GM19463 (cell line): ENCODE measurements at regions not wholly inside any gene's neighbourhood (a gene's known extent, or its start where the extent isn't known, plus 50 kb on each side); places are given as distances from the start of the nearest gene placed in this dataset.
"Not testable (repeated sequence)": the region's sequence is repeated elsewhere in the genome, so short reads cannot be mapped to it uniquely, and the experiment has no call there.

Experiments used
- ATAC-seq: cut with Tn5 transposase; IDR thresholded peaks from one replicate; pipeline ENCODE4 v1.9.1; 2021; ENCODE audit warnings: mild to moderate bottlenecking, moderate library complexity; ENCODE audit not compliant: unreplicated experiment

DNA sequence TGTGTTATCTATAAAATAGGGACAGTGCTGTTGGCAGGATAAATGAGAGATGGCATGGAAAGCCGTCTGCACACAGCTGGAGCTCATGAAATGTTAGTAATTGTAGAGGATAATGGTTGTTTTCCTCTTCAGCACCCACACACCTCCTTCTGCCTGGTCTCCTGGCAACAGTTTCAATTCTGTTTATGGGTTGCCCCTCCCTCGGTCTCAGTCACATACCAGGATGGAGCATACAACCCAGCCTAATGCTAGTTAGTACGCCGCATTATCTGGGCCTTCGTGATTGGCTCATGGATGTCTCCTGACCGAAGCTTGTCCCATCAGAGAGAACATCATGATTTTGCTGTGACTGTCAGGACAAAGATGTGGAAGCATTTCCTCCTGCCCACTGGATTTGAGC, 126.2 kb upstream of the WSCD1 start:
- ATAC-seq = no peak

DNA sequence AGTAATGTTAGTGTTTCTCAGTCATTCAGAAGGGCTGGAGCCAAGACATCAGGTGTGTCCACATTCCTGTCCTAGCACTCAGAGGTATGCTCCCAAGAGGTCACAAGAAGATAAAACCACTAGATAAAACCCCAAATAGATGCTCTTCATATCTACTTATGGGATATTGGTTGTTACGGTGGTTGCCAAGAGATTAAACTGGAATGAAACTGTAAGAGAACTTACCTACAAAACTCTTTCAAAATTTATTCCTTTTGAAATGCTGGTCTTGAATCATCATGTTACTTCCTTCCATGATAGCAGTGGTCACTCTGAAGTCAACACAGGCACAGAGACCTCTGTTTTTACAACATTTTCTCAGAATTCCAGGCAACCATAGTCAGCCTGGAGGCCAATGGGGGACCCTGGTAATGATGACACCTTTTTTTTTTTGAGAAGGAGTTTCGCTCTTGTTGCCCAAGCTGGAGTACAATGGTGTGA, 122.4 kb upstream of the WSCD1 start:
- ATAC-seq = no peak

DNA sequence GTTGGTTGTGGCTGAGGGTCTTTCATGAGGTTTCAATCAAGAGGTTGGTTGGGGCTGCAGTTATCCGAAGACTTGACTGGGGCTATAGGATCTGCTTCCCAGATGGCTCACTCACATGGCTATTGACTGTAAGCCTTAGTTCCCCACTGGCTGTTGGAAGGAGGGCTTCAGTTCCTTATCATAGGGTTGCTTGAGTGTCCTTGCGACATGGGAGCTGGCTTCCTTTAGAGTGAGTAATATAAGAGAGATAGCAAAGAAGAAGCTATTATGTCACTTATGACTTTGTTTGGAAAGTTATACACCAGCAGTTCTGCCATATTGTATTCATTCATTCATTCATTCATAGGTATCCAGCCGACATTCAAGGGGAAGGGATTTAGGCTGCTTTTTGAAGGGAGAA, 121.4 kb upstream of the WSCD1 start:
- no peak for ATAC-seq

DNA sequence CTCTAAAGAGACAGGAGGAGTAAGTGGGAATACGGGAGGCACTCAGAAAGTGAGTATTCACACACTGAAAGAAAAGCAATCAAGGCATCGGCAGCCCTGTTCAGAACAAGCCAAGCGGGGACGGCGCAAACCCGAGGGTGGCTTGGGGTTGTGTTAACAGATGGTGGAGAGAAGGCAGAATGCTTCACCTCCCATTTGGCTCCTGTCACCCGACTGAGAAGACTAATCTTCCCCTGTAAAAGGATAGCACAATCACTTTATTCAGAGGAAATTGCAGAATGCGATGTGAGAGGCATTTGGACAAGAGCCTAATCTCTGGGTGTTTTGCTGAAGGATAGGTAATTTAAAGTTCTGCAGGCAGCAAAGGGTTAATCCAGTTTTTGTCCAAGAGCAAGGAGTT, 119.3 kb upstream of the WSCD1 start:
- ATAC-seq = no peak

DNA sequence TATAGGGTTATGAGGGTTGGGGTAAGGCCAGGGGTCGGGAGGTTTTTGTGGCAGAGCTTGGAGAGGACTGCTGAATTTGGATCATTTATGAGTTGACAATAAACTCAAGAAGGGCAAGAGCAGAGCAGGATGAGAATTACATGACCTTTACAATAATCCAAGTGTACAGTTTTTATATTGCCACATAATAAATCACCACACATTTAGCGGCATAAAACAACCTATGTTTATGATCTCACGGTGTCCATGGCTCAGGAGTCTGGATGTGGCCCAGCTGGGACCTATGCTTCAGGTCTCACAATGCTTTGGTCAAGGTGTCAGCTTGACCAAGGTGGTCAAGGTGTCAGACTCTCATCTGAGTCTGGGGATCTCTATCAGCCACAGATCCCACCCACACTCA, 118.3 kb upstream of the WSCD1 start:
- ATAC-seq = no peak

DNA sequence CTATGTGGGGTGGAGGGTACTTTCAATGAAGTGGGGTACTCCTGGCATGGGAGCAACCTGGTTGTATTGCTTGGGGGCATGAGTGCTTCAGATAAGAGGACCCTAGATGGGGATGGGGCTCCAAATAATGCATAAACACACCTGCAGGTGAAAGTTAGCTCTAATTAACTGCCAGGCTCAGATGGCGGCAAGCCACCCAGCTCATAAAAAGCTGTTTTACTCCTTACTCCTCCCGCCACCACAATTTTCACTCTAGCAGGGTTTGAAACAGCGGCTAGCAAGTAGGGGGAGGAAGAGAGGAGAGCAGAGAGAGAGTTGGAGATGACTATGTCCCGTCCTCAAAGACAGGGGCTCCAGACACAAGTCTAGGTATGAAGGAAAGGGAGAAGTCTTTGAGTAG, 117.7 kb upstream of the WSCD1 start:
- ATAC-seq = no peak

DNA sequence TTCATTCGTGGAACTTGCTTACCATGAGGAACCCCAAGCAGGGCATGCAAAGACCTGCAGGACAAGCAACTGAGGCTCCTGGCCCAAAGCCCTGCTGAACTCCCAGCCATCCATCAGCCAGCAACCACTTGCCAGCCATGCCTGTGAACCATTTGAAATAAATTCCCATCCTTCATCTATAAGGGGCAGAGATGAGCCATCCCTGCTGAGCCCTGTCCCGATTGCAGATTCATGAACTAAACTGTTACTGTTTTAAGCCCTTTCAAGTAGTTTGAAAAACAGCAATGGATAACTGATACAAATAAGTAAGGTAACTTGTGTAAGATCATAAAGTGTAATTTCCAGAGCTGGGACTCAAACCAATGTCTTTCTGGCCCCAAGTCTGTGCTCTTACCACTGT, 114.4 kb upstream of the WSCD1 start:
- no peak for ATAC-seq

DNA sequence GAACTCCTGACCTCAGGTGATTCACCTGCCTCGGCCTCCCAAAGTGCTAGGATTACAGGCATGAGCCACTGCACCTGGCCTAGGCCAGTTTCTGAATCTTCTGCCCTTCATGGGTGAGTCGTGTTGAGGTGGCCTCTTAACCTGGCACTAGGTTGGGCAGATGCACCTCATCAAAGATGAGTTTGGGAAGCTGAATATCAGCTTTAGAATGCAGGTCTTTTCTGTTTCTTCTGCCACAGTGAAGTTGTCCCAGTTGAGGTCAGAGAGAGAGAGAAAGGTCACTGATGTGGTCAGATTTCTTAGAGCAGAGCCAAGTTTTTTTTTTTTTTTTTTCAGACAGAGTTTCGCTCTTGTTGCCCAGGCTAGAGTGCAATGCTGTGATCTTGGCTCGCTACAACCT, 111.3 kb upstream of the WSCD1 start:
- no peak for ATAC-seq

DNA sequence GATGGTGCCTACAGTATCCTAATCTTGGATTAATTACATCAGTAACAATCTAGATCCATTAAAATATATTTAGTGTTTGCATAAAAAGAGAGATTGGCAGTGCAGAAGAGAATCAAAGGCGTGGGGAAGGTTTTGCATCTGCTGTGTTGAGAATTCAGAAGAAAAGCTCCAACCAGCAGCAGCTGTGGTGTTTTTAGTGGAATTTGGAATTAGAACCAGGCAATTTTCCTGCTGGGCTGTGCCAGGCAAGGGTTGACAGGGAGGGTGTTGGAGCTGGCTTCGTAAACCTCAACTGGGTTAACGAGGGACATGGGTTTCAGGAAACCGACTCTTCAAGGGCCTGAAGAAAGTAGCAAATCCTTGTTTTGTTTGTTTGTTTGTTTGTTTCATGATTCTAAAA, 107.8 kb upstream of the WSCD1 start:
- ATAC-seq = no peak

DNA sequence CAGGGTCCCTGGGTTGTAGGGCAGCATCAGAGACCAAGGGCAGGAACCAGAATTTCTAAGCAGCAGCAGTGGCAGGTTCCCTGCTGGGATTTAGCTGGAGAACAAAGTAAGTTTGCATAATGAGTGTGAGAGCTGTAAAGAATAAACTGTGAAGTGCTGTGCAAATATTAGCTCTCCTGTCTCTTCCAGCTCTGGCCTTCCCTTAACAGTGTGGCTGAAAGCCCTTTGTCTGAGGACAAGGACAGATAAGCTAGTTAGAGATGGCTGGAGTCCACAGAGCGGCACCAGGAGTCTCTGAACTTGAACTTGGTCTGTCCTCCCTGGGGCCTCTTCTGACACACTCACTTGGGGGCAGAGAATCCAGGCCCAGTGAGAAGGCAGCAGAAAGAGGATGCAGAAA, 98.2 kb upstream of the WSCD1 start:
- ATAC-seq = no peak

DNA sequence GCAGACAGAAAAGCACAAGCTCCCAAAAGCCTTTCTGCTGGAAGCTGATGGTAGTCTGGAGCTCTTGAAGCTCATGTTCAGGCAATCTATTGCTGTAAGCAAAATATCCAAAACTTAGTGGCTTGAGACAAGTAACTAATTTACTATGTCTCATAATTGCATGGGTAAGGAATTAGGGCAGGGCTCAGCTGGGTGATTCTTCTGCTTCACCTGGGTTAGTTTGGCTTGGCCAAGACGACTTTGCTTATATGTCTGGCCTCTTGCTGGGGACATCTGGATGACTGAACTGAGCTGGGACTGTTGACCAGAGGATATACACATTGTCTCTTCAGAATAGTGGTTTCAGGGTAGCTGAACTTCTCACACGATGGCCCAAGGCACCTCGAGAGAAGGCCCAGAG, 96.8 kb upstream of the WSCD1 start:
- ATAC-seq = no peak

DNA sequence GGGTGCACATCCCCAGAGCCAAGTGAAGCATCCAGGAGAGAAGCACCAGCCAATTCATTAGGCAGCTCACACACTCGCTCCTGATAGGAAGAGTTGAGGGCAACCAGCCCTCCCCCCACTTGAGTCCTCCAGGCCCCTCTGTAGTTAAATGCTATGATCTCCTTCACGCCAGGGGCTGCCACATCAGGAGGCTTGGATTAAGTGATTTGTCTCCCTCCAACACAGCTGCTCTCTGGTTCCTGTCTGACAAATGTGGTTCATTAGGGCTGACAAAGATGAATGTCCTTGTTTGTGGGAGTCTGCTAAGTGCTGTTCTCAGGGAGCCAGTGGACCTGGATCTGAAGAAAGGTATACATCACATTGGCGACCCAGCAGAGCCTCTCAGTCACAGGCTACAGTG, 94.5 kb upstream of the WSCD1 start:
- ATAC-seq = no peak

DNA sequence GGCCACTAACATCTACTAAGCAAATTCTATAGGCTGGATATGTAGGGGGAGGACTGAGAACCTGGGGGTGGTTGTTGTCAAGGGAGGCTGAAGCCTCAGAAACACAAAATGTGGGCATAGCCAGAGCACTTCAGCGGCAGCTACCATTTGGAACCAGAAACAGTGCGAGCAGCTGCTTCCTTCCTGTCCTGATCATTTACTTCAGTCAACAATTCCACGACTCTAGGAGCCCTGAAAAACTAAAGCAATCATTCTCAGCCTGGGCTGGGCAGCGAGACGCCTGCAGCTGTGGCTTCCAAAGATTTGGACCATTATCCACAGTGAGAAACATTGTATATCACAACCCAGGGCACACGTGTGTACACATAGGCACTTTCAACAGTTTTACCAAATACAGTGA, 93.9 kb upstream of the WSCD1 start:
- ATAC-seq = no peak

DNA sequence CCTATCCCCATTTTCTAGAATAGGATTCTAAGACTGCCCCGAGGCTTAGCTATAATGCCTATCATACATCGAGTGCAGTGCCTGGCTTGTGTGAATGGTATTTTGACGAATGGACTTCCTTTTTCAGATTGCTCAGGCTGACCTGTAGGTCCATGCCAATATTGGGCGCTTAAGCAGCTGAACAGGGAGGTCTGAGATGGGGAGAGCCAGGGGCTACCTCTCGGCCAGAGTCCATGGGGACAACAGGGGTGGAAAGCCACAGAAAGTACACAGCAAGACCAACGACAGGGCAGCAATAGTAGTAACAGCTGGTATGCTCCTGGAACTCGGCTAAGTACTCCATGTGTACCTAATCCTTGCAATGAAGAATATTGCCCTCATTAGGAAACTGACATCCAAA, 91.7 kb upstream of the WSCD1 start:
- ATAC-seq = no peak

DNA sequence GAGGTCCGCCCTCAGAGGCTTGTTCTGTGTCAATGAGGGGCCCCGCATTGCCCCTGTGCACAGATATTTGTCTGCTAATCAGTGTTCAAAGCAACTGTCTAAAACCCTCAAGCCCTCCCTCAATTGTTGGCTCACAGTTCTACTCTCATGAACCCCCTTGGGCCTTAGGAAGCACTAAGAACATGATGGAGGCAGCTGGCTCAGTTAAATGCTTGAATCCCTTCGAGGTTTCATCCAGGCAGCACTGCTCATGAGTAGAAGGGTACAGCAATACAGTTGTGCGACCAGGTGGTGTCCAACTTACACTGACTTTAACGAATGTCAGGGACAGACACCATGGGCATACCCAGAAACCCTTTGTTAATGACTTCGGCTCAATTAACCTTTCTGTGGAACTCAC, 89.2 kb upstream of the WSCD1 start:
- ATAC-seq = no peak

DNA sequence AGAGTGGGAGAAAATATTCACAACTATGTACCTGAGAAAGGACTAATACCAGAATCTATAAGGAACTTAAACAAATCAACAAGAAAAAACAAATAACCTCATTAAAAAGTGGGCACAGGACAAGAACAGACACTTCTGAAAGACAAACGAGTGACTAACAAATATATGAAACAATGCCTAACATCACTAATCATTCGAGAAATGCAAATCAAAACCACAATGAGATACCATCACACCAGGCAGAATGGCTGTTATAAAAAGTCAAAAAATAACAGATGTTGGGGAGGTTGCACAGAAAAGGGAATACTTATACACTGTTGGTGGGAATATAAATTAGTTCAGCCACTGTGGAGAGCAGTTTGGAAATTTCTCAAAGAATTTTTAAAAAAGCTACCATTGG, 83.5 kb upstream of the WSCD1 start:
- no peak for ATAC-seq

DNA sequence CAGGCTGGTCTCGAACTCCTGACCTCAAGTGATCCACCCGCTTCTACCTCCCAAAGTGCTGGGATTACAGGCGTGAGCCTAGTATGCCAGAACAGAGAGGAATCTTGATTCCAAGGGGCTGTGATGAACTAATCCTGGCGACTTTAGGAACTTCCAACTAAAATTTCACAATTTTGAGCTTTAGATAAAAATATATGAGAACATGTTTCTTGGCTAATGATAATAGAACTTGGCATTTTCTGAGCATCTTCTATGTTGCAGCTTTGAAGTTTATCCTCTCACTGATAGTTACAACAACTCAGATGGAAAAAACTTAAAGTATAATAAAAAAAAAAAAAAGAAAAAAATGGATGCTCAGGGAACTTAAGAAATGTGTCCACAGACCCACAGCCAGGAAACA, 69.8 kb upstream of the WSCD1 start:
- ATAC-seq = no peak

DNA sequence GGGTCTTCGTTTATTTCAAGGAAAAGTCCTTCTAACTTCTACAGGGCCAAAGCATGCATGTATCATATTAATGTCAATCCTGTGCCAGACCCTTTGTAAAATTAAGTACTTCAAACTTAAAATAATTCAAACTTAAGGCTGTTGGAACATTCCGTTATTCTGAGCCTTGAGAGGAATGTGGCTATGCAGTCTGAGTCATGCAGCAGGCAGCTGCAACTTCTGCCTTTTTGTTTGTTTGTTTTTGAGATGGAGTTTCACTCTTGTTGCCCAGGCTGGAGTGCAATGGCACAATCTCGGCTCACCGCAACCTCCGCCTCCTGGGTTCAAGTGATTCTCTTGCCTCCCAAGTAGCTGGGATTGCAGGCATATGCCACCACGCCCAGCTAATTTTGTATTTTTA, 67.0 kb upstream of the WSCD1 start:
- not testable (repeated sequence) for ATAC-seq

DNA sequence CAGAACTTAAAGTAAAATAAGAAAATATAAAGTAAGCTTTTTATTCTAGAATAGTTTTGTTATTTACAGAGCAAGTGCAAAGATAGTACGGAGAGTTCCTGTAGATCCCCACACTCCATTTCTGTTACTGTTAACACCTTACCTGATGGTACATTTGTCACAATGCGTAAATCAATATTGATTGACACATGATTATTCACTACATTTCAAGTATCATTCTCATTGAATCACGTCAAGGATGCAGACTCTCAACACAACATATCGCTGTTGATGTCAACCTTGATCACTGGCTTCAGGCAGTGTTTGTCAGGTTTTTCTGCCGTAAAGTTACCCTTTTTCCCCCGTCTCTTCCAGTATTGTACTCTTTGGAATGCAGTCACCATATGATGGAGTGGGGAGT, 64.2 kb upstream of the WSCD1 start:
- no peak for ATAC-seq

DNA sequence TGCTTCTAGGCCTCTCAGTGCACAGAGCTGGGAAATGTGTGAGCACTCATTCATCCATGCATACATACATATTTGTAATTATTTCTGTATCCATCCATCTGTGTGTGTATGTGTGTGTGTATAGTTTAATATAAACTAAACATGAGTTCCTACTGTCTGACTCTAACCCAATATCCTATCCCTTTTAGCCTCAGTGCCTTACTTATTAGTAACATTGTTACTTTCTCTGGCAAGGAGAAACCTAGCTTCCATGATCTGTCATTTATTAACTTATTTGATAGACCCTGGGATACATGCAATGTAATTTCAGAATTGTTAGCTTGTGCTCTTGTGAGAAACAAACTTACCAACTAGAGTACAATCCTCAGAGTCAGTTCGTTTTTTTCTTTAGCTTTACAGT, 59.0 kb upstream of the WSCD1 start:
- ATAC-seq = no peak

DNA sequence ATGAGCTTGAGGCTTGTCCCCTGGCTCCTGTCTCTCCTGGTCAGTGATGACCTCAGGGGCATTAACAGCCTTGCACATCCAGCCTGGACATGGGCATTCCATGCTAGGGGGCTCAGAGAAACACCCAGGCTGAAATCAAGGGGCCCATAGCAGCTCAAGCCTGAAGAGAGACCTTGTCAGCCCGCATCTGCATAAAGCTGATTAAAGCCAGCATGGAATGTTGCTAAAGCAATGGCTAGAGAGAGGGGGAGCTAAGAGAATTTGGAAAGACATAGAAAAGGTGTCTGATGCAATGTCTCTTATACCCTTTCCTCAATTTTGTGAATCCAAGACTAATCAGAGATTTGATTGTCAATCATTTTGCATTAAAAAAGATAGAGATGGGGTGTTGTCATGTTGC, 51.4 kb upstream of the WSCD1 start:
- ATAC-seq = no peak

DNA sequence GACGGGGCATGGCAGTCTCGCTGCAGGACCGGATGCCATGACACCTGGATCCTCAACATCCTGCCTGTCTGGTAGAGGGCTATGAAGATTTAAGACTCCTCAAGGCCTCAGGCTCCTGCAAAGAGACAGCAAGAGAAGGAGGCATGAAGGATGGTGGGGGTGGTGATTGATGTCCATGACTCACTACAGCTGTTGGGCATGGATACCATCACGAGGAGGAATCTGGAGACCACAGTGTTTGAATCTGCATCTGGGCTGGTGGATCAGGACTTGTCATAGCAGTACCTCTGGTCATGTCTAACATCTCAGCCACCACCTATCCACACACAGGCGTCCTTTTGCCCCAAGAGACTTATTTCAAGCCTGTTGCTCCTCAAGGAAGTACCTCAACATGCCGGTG, 50.2 kb upstream of the WSCD1 start:
- ATAC-seq = no peak

DNA sequence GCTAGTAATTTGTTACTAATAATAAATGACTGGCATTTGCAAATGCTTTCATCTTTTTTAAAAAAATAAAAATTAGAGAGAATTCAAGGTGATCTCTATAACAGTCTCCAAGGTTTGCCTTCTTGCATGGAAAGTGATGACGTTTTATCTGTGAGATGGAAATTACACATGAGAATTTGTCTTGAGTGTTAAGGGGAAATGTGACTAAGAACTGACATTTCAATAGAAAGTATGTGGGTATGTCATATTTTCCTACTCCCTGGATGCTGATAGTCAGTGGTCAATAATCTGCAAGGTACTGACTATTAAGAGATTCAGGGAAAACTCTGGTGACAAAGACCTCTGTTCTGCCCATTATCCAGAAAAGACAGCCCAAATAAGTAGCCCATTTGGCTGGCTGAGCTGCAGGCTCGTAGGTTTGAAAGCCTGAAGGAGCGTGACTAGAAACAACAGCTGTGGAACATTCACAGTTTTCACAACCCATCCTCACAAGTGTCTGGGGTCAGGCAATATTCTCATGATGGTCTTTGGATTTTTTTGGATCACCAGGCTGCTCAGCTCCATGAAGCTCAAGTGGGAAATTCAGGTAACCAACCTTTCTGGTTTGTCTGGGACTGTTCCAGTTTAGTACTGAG, 49.7 kb upstream of the WSCD1 start:
- no peak for ATAC-seq
